HT1080 (cell line): ENCODE measurements at regions not wholly inside any gene's neighbourhood (a gene's known extent, or its start where the extent isn't known, plus 50 kb on each side); places are given as distances from the start of the nearest gene placed in this dataset.

Experiments used
- DNase-seq: peaks from one replicate; pipeline ENCODE4 v3.0.0-alpha.2; 2015; ENCODE audit warnings: low read depth

DNA sequence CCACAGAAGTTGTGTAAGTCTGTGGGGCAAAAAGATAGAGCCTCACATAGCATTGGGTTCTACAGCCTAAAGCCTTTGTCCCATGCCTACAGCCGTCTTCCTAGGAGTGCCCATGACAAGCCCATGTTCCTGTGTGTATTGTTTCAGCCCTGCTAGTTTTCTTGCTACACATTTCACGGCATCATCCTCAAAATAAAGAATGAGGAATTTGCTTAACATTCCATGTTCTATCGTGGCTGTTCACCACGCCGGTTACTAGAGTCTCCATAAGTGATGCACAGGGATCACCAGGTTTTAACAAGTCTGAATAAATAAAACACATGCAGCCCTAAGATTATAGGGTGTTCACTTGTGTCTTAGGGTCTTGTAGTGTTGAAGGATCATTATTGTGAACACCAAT, 87.4 kb upstream of the NGF start:
- DNase-seq: no peak

DNA sequence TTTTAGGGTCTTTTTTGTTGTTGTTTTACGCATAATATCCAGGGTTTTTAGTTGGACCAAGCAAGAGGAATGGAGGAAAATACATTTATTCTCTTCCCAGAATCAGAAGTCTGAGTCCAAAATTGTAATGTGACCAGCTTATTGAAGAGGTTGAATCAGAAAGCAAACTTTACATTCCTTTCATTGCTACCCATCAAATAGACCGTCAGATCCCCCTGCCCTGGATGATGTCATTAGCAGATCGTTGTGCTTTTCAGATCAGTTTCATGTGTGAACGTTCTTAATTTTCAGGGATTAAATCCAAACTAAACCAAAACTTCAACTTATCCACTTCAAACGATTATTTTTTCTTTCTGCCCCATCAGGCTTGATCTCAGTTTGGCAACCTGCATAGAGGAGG, 85.7 kb upstream of the NGF start:
- DNase-seq: no peak

DNA sequence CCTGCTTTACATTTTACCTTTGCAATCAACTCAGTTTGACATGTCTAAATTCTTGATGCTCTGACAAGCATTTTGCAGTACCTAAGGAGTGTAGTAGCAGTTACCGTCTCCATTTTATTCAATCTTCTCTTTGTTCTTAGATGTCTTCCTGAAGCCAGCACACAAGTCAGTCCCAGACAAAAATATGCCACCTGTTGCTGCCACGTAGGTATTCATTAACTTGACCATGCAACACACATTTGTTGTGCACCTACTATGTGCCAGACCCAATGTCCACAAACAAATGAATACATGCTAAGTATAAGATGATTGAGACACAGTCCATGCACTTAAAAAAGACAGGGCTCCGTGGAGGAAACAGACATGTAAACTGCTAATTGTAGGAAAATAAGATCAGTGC, 81.5 kb upstream of the NGF start:
- no peak for DNase-seq

DNA sequence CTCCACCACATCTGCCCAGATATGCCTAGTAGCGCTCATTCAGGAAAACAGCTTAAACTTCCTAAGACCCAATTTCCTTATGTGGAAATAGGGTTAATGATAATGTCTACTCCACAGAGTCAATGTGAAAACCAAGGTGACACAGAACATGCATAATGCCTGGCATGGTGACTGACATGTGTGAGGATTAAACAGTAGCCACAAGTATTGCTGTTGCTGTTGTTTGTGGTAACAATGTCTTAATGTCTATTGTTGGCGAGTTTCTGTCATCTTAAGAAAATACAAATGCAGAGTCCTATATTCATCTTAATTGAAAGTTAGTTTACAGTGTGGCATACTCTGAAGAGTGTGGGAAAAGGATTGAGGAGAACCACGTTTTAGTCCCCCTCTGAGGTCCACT, 75.6 kb upstream of the NGF start:
- DNase-seq: no peak

DNA sequence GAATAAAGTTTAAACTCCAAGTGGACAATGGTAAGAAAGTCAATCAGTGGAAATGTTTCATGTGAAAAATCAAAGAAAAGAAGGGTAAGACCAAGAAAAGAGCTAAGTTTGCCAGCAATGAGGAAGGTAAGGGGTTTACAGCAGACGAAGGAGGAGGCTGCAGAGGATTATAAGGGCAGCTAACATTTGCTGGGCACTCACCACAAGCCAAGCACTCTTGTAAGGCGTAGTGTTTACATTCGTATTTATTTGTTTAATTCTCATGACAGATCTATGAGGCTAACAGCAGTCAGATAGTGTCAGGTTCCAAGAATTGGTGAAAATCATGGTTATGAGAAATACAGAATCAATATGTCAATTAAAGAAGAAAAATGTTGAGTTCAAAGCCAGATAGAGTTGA, 75.2 kb upstream of the NGF start:
- no peak for DNase-seq

DNA sequence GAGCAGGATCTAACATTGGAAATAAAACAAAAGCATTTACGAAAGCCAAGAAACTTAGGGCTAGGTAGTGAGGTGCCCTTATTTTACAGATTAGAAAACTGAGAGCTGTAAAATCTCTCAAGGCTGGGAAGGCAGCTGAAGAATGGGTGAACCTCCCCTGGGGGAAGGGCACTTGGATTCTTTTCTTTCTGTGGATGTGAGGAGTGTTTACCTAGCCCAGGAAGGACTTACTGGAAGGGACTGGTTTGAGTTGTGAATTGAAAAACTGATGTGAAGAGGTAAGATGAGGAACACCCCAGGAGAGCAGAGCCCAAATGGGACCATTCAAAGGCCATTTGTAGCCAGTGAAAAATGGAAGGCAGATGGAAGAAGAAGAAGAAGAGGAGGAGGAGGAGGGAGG, 74.7 kb upstream of the NGF start:
- DNase-seq: no peak

DNA sequence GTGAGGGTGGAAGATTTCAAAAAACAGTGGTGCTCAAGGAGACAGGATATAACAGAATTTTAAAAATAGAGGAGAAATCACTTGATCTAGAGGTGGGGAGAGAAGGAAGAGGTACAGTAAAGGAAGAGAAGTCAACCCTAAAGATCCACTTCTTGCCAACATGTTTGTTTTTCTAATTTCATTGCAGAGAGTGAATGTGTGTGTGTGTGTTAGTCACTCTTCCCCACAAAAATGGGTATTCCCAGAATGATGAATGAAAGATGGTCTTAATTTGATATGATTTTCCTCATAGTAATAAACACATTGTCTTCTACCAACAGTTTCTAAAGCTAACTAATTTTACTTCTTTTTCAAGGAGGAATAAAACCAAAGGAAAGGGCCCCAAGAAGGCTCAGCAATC, 74.2 kb upstream of the NGF start:
- no peak for DNase-seq

DNA sequence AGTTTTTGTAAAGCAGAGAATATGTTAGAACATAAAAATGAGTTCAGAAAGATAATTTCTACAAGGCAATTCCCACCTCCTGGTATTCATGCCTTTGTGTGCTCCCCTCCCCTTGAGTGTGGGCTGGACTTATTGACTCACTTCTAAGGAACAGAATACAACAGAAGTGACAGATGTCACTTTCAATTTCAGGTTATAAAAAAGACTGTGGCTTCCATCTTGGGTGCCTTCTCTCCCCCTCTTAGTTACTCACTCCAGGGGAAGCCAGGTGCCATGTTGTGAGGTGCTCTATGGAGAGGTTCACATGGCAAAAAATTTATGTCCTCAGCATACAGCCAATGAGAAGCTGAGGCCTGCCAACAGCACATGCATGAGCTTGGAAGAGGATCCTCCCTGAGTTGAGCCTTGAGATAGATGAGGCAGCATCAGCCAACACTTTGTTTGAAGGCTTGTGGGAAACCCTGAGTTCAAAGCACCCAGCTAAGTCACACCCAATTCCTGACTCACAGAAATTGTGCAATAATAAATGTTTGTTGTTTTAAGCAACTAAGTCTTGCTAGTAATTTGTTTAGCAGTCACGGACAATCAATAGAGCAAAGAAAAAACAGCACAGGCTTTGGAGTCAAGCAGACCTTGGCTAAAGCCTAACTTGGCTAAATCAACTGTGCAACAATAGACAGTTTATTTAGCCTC, 73.5 kb upstream of the NGF start:
- DNase-seq: peak; percentile 32

DNA sequence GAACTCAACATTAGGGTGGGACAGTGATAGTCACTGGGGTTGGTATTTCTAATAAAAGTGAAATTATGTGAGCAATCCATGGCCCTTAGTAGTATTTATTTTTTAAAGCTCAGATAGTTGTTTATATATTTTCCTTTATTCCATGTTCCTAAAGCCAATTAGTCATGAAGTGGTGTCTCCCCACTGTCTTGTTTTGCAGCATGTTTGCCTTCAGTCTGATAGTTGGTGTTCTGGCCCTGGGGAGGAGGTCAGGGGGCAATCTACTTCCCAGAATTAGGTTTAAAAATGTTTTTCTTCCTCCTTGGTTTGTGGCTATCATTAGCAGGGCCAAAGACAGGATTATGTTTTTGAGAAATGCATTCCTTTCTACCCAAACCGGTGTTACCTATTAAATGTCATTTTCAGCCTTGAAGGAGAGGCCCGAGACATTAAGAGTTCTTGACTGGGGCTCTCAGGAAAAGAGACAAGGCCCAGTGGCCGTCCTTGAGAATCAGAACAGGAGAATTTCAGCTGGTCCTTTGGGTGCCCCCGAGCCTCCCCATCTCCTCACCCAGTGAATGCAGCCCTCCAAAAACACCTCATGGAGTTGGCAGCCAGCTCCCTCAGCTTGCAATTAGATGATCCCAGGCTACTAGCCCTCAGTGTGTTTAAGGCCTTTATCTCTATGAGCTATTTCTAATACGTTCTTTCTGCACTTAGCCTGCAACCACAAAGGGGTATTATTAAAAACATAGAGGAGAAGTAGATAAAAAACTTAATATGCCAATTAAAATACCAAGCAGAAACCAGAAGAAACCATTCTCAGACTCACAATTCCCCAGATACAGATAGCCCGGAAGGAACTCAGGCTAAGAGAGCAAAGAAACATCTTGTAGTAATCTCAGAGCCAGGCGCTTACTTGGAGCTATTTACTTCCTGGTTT, 71.3 kb upstream of the NGF start:
- no peak for DNase-seq

DNA sequence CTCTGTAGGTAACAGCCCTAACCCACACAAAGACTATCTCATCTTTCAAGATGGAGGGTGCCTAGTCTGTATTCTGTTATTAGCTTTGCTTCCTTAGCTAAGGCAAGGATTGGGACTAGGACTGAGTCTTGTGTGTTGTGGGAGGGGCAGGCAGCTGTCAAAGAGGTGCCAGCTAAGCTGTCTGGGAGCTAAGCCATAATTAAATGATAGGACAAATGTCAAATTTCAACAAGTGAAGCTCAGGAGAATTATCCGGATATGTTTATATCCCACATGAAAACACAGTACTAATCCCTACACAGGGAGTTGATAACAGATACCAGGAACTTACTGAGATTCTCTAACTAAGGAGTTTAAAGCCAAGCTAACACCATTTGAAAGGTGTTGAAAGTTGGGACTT, 70.5 kb upstream of the NGF start:
- no peak for DNase-seq

DNA sequence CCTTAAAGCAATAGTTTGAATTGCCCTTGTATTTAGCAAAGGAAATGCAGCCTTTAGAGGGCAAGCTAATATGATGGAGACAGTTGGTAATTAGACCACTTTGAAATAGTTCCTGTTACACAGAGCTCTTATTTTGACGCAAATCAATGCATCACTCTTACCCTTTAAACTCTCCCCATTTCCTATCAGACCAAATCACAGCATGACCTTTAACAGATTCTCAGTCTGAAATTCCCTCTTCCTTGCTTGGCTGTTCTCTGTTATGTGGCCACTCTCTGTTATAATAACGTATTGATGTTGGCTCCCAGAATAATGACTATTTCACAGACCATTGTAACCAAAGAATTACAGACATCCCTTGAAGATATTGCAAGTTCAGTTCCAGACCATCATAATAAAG, 66.9 kb upstream of the NGF start:
- no peak for DNase-seq

DNA sequence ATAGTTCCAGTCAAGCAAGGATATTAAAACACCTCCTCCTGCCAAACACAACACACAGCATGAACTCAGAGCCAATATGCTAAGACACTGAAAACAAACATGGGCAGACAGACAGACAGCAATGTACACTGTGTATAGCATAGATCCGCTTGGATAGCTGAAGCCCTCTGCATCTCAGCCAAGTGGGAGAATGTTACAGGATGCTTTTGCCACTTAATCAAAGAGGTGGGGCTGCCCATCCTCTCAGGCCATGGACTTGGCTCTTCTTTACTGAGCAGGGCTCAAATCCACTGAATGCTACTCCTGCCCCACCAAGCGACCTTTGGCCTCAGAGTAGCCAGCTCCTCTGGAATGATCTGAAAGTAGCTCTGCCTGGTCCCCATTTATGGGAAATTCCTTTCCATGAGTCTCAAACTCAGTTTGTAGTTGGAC, 64.7 kb upstream of the NGF start:
- DNase-seq: no peak

DNA sequence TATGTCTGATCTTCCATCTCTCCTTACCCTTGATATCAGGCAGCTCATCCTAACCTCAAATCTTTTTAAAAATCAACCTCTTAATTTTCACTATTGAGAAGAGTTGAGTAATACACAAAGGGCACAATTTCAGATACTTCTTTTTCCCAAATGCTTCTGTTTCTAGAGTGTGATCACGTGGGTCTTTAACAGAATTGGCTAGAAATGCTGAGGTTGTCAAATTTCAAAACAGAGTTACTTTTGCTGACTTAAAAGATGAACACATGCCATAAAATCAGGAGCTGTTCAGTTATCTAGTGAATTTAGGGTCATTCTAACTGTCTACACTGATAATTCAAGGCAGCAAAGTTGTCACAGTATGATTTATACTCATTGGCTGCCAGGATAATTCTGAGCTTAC, 63.6 kb upstream of the NGF start:
- DNase-seq: no peak

DNA sequence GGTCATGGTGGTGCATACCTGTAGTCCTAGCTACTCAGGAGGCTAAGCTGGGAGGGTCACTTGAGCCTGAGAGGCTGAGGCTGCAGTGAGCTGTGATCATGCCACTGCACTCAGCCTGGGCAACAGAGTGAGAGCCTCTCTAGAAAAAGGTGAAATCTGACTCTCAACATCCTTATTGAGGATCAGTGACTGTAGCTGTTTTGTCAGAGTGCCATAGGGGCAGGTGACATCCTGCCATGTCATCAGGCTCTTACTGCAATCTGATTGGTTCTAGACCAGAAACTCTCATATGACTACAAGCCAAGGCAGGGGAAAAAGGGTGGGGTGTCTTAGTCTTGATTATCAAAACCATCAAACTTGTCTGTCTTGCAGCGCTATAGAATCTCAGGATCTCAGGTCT, 62.8 kb upstream of the NGF start:
- peak; percentile 46 for DNase-seq

DNA sequence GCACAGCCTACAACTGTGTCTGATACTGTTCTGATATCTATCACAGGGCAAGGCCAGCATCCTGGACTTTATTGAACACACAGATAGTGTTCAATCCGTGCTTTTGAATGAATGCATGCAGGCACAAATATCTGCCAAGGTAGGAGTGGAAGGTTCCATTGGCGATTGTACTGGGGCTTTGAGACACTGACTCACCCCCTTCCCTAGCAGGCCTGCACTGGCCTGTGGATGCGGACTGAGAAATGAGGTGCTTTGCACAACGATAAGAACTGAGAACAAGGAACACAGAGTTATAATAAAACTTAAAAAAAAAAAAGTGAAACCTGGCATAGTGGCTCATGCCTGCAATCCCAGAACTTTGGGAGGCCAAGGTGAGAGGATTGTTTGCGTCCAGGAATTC, 62.4 kb upstream of the NGF start:
- no peak for DNase-seq

DNA sequence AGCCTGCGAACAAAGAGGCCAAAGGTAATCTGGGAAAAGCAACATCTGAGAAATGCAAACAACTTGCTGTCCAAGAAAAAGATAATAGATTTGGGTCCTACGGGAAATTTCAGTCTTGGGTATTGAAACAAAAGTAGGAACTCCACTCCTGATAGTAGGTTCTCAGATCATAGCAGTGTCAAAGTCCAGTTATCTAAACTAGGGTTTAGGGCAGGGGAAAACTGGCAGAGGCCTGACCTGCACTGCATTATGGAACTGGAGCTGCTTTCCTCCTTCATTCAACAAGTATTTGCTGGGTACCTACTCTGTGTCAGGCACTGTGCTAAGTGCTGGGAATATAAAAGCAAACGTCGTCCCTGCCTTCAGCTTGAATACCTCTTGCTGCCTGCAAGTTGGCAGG, 60.7 kb upstream of the NGF start:
- DNase-seq: no peak
